CD4-positive, alpha-beta T cell treated with Interleukin-2 at 100 ng/mL for 4 hours (primary cell): ENCODE measurements at regions not wholly inside any gene's neighbourhood (a gene's known extent, or its start where the extent isn't known, plus 50 kb on each side); places are given as distances from the start of the nearest gene placed in this dataset.
"Not testable (repeated sequence)": the region's sequence is repeated elsewhere in the genome, so short reads cannot be mapped to it uniquely, and the experiment has no call there.

Source experiments
- DNase-seq: peaks from one replicate; pipeline ENCODE4 v3.0.0-alpha.2; 2020; ENCODE audit warnings: low spot score

DNA sequence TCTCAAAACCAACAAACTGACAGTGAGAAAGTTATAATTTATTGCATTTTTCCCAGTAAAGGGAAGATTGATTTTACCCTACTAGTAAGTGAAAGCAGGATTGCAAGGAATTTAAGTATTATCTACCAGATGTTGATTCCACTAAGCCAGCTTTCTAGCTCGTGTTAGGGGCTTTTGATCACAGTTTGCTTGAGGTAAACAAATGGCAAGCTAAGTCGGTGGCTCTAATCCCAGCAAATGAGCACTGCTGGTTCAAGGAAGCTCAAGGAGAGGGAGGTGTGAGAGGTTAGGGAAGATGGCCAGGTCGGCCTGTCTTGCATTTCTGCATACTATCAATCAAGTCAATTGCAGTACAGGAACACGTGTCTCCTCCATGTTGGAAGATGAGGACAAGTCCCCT lies 448.7 kb upstream of the POM121L12 start:
- DNase-seq = no peak

- DNase-seq = no peak
These were observed 451.4 kb upstream of the POM121L12 start for GRCh38 chr7:52584041-52584440.

DNA sequence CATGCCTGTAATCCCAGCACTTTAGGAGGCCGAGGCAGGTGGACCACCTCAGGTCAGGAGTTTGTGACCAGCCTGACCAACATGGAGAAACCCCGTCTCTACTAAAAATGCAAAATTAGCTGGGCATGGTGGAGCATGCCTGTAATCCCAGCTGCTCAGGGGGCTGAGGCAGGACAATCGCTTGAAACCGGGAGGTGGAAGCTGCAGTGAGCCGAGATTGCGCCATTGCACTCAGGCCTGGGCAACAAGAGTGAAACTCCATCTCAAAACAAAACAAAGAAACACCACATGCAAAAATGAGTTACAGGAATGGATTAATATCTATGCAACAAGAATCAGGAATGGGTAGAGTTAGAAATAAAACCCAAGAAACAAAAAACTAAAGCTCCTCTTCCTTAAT lies 462.3 kb upstream of the POM121L12 start:
- DNase-seq = not testable (repeated sequence)

- DNase-seq = no peak
These were observed 464.4 kb upstream of the POM121L12 start for GRCh38 chr7:52571026-52571425.

GRCh38 chr7:52569151-52569550 lies 466.3 kb upstream of the POM121L12 start:
- DNase-seq = no peak

- no peak for DNase-seq
These were observed 469.5 kb upstream of the POM121L12 start for GRCh38 chr7:52565974-52566373.

- no peak for DNase-seq
These were observed 479.6 kb upstream of the POM121L12 start for GRCh38 chr7:52555805-52556204.

DNA sequence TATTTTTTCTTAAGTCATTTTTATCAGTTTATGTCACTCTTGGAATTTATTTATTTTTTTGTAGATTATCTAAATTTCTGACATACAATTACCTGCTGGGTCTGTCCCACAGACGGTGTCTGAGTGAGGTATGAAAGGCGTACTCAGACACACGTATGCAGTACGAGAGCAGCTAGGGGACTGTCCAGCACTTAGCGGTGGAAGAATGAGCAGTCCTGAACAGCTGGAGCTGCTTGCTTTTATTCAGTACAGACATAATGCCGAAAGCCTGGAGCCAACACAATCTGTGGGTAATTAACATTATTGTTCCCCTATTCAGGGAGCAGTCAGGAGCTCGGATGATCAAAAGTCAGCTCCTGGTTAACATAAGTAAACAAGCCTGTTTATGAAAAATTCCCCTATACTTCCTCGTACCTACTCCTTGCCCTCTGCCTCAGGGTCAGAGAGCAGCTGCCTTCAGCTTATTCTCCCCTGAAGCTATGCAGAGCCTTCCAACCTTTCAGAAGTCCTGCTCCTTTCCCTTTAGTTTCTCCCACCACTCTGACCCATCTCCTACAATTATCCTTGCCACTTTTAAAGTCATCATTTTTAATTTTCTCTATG lies 488.0 kb upstream of the POM121L12 start:
- DNase-seq = no peak

DNA sequence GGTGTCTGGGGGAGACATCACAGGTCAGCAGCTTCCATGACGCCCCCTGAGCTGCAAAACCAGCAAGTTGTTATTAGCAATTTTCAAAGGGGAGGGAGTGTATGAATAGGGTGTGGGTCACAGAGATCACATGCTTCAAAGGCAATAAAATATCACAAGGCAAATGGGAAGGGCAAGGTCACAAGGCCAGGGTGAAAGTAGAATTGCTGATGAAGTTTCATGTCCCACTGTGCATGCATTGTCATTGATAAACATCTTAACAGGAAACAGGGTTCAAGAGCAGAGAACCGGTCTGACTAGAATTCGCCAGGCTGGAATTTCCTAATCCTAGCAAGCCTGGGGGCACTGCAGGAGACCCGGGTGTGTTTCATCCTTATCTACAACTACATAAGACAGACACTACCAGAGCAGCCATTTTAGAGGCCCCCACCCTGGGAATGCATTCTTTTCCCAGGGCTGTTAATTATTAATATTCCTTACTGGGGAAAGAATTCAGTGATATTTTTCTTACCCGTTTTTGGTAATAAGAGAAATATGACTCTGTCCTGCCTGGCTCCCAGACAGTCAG lies 494.2 kb upstream of the POM121L12 start:
- not testable (repeated sequence) for DNase-seq

- DNase-seq = no peak
These were observed 495.4 kb upstream of the POM121L12 start for GRCh38 chr7:52540041-52540440.

DNA sequence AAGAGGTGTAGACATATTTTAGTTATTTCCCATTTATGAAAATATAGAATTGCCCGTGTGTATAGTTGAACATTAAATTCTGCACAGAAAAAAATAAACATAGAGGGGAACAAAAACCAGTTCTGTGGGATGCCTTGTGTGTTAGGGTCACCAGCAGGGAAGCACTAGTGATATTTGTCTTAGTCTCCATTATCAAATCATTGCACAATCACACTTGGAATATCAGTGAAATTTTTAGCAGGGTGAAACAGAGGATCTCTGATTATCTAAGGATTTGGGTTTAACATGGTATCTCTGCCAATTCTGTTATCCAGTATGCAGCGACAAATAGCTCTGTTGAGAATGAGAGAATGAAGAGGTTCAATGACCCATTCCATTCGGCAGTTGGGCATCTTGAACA lies 496.0 kb upstream of the POM121L12 start:
- DNase-seq = no peak

DNA sequence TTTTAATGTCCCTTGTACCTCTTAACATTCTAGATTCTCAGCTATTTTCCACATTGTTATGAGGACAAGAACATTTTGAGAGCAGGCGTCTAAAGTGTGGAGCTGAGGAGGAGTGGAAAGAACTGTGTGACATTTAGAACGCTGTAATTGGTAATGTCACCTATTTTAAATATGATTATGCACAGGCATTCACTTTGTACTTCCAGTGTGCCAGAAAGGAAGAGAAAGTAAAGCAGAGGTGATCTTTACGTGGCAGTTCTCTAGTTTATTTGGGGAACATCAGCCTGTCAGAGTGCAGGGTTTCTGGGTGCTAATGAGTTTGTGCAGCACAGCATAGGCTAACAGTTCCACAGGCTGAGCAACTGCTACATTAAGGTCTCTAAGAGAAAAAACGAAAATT lies 498.4 kb upstream of the POM121L12 start:
- DNase-seq = no peak

DNA sequence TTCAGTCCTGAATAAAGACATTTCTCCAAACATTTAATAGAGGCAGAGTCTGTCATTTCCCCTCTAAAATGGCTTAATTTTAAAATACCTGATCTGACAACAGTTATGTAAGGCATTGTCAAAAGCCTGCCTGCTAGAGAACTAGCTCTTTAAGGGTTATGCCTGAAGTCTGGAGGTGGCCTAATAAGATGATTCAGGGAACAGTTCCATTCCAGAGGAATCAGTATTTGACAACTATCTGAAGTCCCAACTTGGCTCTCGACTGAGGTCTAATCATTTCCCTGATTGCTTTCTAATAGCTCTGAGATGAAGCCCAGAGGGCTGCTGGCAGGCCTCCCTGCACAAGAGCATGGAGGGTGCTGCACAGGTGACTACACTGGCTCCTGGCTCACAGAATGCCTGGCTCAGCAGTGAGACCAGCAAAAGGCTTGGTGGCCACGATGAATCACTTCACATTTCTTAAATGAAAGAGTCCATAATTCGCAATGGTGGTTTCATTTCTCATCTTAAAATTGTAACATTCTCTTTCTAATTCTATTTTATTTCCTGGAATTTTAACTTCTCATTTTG lies 509.6 kb upstream of the POM121L12 start:
- DNase-seq = no peak

DNA sequence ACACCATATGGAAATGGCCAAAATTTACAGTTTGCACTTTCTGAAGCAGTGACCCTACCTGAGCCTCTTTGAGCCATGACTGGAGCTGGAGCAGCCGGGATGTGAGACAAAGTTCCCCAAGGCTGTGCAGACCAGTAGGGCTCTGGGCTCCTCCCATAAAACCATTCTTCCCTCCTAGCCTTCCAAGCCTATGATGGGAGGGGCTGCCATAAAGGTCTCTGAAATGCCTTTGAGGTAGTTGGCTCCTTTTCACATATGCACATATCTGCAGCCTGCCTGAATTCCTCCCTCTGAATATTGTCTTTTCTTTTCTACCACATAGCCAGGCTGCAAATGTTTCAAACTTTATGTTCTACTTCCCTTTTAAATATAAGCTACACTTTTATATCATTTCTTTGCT lies 516.6 kb upstream of the POM121L12 start:
- DNase-seq = no peak

DNA sequence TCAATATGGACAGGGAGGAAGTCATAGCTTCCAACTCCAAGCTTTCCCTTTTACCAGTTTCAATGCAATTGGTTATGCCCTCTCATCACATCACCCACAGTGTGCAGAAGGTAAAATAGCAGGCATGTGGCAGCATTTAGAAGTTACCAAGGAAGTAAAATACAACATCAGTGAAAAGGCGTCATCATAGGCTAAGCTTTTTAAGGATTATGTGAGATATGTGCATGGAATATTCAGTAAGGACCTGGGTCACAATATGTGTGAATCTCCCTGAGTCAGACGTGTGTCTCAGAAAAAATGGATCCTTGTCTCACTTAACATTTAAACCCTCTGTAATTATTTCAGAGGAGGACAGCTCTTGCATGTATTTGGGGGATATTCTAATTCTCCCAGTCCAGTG lies 522.8 kb upstream of the POM121L12 start:
- no peak for DNase-seq

GRCh38 chr7:52507546-52508255 lies 527.7 kb upstream of the POM121L12 start:
- DNase-seq = no peak

DNA sequence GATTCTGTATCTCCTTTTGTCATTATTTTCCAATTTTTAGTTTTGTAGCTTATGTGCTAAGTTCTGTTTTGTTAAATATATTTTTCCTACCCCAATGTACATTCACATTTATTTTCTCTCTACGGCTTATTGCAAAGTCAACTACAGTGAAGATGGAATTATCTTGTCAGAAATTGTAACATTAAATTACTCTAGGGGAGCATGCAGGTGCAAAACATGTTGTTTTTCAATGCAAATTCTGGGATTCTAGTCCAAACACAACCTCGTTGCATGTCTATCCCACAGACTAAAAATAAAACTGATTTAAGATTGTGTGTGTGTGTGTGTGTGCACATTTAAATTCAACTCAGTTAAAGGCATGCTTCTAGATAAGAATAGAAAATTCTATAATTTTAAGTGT lies 529.1 kb upstream of the POM121L12 start:
- DNase-seq = no peak

DNA sequence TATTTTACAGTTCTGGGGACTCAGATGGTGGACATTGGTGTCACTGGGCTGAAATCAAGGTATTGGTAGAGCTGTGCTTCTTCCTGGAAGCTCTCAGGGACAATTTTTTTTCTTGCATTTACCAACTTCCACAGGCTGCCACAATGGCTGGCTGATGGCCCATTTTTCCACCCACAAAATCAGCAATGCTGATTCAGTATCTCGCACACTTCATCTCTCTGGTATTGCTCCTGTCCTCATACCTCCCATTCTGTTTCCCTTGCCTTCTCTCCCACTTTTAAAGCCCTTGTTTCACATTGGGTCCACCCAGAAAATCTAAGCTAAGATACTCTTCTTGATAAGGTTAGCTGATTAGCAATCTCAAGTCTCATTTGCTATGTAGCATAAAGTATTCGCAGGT lies 530.9 kb upstream of the POM121L12 start:
- DNase-seq = no peak

- DNase-seq = no peak
These were observed 533.2 kb upstream of the POM121L12 start for GRCh38 chr7:52502281-52502680.

GRCh38 chr7:52501696-52502095 lies 533.7 kb upstream of the POM121L12 start:
- DNase-seq = no peak

GRCh38 chr7:52500841-52501240 lies 534.6 kb upstream of the POM121L12 start:
- DNase-seq = no peak

DNA sequence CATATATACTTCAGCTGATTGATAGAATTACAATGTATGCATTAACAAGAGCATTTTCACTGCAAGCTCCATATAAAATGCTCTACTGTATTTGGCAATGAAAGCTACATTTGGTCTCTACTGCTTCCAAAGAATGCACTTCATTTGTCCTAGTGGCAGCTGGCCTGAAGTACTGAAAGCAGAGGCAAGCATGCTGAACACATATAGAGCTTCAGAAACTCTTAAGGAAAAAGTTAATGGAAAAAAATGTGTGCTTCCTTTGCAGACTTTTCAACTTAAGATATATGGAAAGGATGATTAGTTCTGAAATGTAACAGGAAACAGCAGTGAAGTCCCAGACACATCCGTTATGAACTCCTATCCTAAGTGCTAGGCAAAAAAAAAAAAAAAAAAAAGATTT lies 537.1 kb upstream of the POM121L12 start:
- no peak for DNase-seq

- no peak for DNase-seq
These were observed 549.2 kb upstream of the POM121L12 start for GRCh38 chr7:52486267-52486666.
